ENCODE measurements at regions not wholly inside any gene's neighbourhood (a gene's known extent, or its start where the extent isn't known, plus 50 kb on each side); places are given as distances from the start of the nearest gene placed in this dataset.

- Histone ChIP-seq H2AFZ (ENCODE audit: control insufficient read depth, low read length) (no peak overlapping the region), H4K20me1 (ENCODE audit: control insufficient read depth, extremely low read depth, insufficient read depth, low read length) (no peaks in the 10 kb centered on the region), H3K9me3 (ENCODE audit: control insufficient read depth, low read depth, low read length) (no peaks in the 10 kb centered on the region), H3K4me3 (ENCODE audit: control insufficient read depth in 2 of 3, extremely low read depth in 1 of 3, insufficient read depth in 2 of 3, low read depth in 1 of 3, low read length in 3 of 3) (no peak overlapping the region), H3K4me2 (ENCODE audit: control insufficient read depth, extremely low read depth, insufficient read depth, low read depth, low read length) (no peak overlapping the region), H3K4me1 (ENCODE audit: control insufficient read depth, extremely low read depth, insufficient read depth, low read length) (peaks cover 2% of the 10 kb centered on the region), H3K9me1 (ENCODE audit: control insufficient read depth, extremely low read depth, insufficient read depth, low read length) (no peaks in the 10 kb centered on the region), H3K79me2 (ENCODE audit: control insufficient read depth, insufficient read depth, low read length) (no peaks in the 10 kb centered on the region), H3K27ac (ENCODE audit: control insufficient read depth, insufficient read depth, low read length) (no peak overlapping the region), H3K27me3 (ENCODE audit: control insufficient read depth, extremely low read depth, insufficient read depth, low read length) (no peaks in the 10 kb centered on the region), H3K9ac (ENCODE audit: control insufficient read depth, extremely low read depth, insufficient read depth, low read length) (no peak overlapping the region), H3K36me3 (ENCODE audit: control insufficient read depth in 2 of 2, extremely low read depth in 1 of 2, insufficient read depth in 2 of 2, low read length in 2 of 2) (no peaks in the 10 kb centered on the region)
- TF ChIP-seq EZH2 (IDR thresholded peaks at IDR 0.05; ENCODE audit: low read length), result no peak
- TF ChIP-seq, protein P1, sequence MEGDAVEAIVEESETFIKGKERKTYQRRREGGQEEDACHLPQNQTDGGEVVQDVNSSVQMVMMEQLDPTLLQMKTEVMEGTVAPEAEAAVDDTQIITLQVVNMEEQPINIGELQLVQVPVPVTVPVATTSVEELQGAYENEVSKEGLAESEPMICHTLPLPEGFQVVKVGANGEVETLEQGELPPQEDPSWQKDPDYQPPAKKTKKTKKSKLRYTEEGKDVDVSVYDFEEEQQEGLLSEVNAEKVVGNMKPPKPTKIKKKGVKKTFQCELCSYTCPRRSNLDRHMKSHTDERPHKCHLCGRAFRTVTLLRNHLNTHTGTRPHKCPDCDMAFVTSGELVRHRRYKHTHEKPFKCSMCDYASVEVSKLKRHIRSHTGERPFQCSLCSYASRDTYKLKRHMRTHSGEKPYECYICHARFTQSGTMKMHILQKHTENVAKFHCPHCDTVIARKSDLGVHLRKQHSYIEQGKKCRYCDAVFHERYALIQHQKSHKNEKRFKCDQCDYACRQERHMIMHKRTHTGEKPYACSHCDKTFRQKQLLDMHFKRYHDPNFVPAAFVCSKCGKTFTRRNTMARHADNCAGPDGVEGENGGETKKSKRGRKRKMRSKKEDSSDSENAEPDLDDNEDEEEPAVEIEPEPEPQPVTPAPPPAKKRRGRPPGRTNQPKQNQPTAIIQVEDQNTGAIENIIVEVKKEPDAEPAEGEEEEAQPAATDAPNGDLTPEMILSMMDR (optimal IDR thresholded peaks at IDR 0.05 in 1 of 3, IDR thresholded peaks at IDR 0.05 in 1 of 3, conservative IDR thresholded peaks at IDR 0.05 in 1 of 3; ENCODE audit: extremely low read depth in 1 of 3, insufficient read depth in 2 of 3, low read length in 3 of 3), result no peak
- dilution Hi-C loops (cut with MboI; ENCODE audit: extremely low pct_ligation_motif_present, low sequenced_read_pairs), result no loop called here
- FAIRE-seq, result no peak
- DNase-seq (ENCODE audit: low read depth, low spot score), result no peak
Observed at GRCh38 chr5:14006823-14007520, 62.5 kb upstream of the DNAH5 start.

DNA sequence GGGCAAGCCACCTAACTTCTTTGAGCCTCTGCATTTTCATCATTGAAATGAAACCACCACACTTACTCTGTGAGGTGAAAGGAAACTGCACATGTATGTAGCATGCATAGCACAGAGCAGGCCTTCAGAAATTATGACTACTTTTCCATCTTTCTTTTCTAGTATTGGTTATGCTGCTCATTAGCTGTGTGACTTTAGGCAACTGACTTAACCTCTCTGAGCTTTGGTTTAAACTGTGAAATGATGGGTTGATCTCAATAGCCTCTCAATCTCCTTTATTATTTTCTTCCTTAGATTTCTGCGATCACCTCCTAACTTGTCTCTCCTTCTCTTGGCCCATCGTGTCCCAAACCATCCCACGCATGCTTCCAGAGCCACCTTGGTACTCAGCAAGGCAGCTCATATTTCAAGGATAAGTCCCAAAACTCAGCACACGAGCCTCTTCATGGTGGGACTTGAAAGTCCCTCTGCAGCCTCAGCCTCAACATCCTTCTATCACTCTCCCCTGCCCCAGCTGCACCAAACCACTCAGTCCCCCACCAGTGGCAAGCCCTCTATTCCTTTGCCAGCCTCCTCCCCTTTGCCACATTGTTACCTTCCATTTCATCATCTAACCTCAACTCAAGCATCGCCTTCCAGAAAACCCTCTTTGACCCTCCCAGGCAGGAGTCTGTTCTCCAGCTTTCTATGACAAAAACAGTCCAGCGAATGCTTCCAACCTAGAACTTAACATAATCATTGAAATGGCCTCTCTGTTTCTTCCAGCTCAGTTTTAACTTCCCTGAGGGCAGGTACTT, 60.3 kb upstream of the DNAH5 start:
- no peaks in the 10 kb centered on the region for H3K4me1 ChIP-seq (ENCODE audit: control insufficient read depth, extremely low read depth, insufficient read depth, low read length)
- DNase-seq (ENCODE audit: low read depth, low spot score), result no peak
- no peak overlapping the region for H3K4me3 ChIP-seq (ENCODE audit: control insufficient read depth in 2 of 3, extremely low read depth in 1 of 3, insufficient read depth in 2 of 3, low read depth in 1 of 3, low read length in 3 of 3)
- no peaks in the 10 kb centered on the region for H3K9me3 ChIP-seq (ENCODE audit: control insufficient read depth, low read depth, low read length)
- dilution Hi-C loops (cut with MboI; ENCODE audit: extremely low pct_ligation_motif_present, low sequenced_read_pairs), result no loop called here
- H2AFZ ChIP-seq (ENCODE audit: control insufficient read depth, low read length), result no peak overlapping the region
- H3K9ac ChIP-seq (ENCODE audit: control insufficient read depth, extremely low read depth, insufficient read depth, low read length), result no peak overlapping the region
- no peaks in the 10 kb centered on the region for H3K79me2 ChIP-seq (ENCODE audit: control insufficient read depth, insufficient read depth, low read length)
- no peaks in the 10 kb centered on the region for H4K20me1 ChIP-seq (ENCODE audit: control insufficient read depth, extremely low read depth, insufficient read depth, low read length)
- TF ChIP-seq EZH2 (IDR thresholded peaks at IDR 0.05; ENCODE audit: low read length), result no peak
- TF ChIP-seq, protein P1 (optimal IDR thresholded peaks at IDR 0.05 in 1 of 3, IDR thresholded peaks at IDR 0.05 in 1 of 3, conservative IDR thresholded peaks at IDR 0.05 in 1 of 3; ENCODE audit: extremely low read depth in 1 of 3, insufficient read depth in 2 of 3, low read length in 3 of 3), result no peak
- no peak overlapping the region for H3K4me2 ChIP-seq (ENCODE audit: control insufficient read depth, extremely low read depth, insufficient read depth, low read depth, low read length)
- no peak for FAIRE-seq
- H3K9me1 ChIP-seq (ENCODE audit: control insufficient read depth, extremely low read depth, insufficient read depth, low read length), result no peaks in the 10 kb centered on the region
- H3K27ac ChIP-seq (ENCODE audit: control insufficient read depth, insufficient read depth, low read length), result no peak overlapping the region
- H3K27me3 ChIP-seq (ENCODE audit: control insufficient read depth, extremely low read depth, insufficient read depth, low read length), result no peaks in the 10 kb centered on the region
- H3K36me3 ChIP-seq (ENCODE audit: control insufficient read depth in 2 of 2, extremely low read depth in 1 of 2, insufficient read depth in 2 of 2, low read length in 2 of 2), result no peaks in the 10 kb centered on the region
